Activated CD4-positive, CD25-positive, alpha-beta regulatory T cell treated with anti-CD3 and anti-CD28 coated beads, Interleukin-2, amount 50 U/mL, for 24 hours (primary cell): ENCODE measurements at regions not wholly inside any gene's neighbourhood (a gene's known extent, or its start where the extent isn't known, plus 50 kb on each side); places are given as distances from the start of the nearest gene placed in this dataset.
"Not testable (repeated sequence)": the region's sequence is repeated elsewhere in the genome, so short reads cannot be mapped to it uniquely, and the experiment has no call there.

Source experiments
- ATAC-seq, 2 donors: fragments of 150-1000 bp; cut with Tn5 transposase; one replicate each; pipeline ENCODE4 v1.10.0; 2021; ENCODE audit warnings: mild to moderate bottlenecking in 1 of 2, moderate library complexity in 1 of 2

- ATAC-seq: no peak
Measured at GRCh38 chr5:90128551-90128950, 281.0 kb downstream of the CETN3 start.

GRCh38 chr5:90119531-90119971, 290.0 kb downstream of the CETN3 start:
- ATAC-seq: no peak

- ATAC-seq: no peak
Measured at GRCh38 chr5:90117005-90117404, 292.6 kb downstream of the CETN3 start.

GRCh38 chr5:90113108-90113507, 296.4 kb downstream of the CETN3 start:
- ATAC-seq: no peak

GRCh38 chr5:90112033-90112692, 297.4 kb downstream of the CETN3 start:
- no peak for ATAC-seq

GRCh38 chr5:90111364-90112032, 298.1 kb downstream of the CETN3 start:
- no peak for ATAC-seq

- ATAC-seq: no peak
Measured at GRCh38 chr5:90109285-90109684, 300.3 kb downstream of the CETN3 start.

GRCh38 chr5:90099099-90099498, 310.5 kb downstream of the CETN3 start:
- ATAC-seq: no peak

- no peak for ATAC-seq
Measured at GRCh38 chr5:90097082-90097477, 312.5 kb downstream of the CETN3 start.

GRCh38 chr5:90096415-90097081, 313.0 kb downstream of the CETN3 start:
- ATAC-seq: no peak

- no peak for ATAC-seq
Measured at GRCh38 chr5:90095292-90096060, 314.1 kb downstream of the CETN3 start.

GRCh38 chr5:90093751-90094485, 315.6 kb downstream of the CETN3 start:
- no peak for ATAC-seq

- ATAC-seq: no peak
Measured at GRCh38 chr5:90092734-90093133, 316.8 kb downstream of the CETN3 start.

- no peak for ATAC-seq
Measured at GRCh38 chr5:90084342-90084741, 325.2 kb downstream of the CETN3 start.

GRCh38 chr5:90073026-90073570, 336.5 kb downstream of the CETN3 start:
- not testable (repeated sequence) for ATAC-seq

GRCh38 chr5:90071656-90072055, 337.9 kb downstream of the CETN3 start:
- ATAC-seq: no peak

GRCh38 chr5:90071066-90071465, 338.5 kb downstream of the CETN3 start:
- ATAC-seq: no peak

- no peak for ATAC-seq
Measured at GRCh38 chr5:90066920-90067319, 342.6 kb downstream of the CETN3 start.

GRCh38 chr5:90056911-90057705, 352.4 kb downstream of the CETN3 start:
- ATAC-seq: no peak

- ATAC-seq: no peak
Measured at GRCh38 chr5:90055831-90056328, 353.7 kb downstream of the CETN3 start.

GRCh38 chr5:90054612-90055011, 354.9 kb downstream of the CETN3 start:
- ATAC-seq: no peak
